Liver (tissue), 7 donors: ENCODE measurements at regions not wholly inside any gene's neighbourhood (a gene's known extent, or its start where the extent isn't known, plus 50 kb on each side); places are given as distances from the start of the nearest gene placed in this dataset.

Experiments used
- DNase-seq: peaks from one replicate; pipeline ENCODE4 v3.0.0-alpha.2; 2017; ENCODE audit warnings: low spot score
- H3K27ac ChIP-seq, 2 donors: one replicate each; pipeline ENCODE4 v1.7.0; 2013; ENCODE audit warnings: inconsistent platforms in 2 of 2, low read length in 2 of 2, control low read depth in 1 of 2, low read depth in 1 of 2, mild to moderate bottlenecking in 1 of 2
- H3K27me3 ChIP-seq, 4 donors: one replicate each; pipeline versions ENCODE4 v1.6.1 to v1.7.0; 2013; ENCODE audit warnings: low read length in 3 of 4, inconsistent platforms in 1 of 4, mild to moderate bottlenecking in 1 of 4, moderate library complexity in 1 of 4; ENCODE audit not compliant: control insufficient read depth in 4 of 4, insufficient read depth in 4 of 4
- H3K36me3 ChIP-seq, 4 donors: one replicate each; pipeline versions ENCODE4 v1.6.1 to v1.7.0; 2013; ENCODE audit warnings: low read length in 3 of 4, mild to moderate bottlenecking in 3 of 4, low read depth in 1 of 4, moderate library complexity in 1 of 4; ENCODE audit not compliant: control insufficient read depth in 4 of 4, insufficient read depth in 3 of 4
- H3K4me1 ChIP-seq, 4 donors: one replicate each; pipeline versions ENCODE4 v1.6.1 to v1.7.0; 2013; ENCODE audit warnings: low read length in 3 of 4, mild to moderate bottlenecking in 3 of 4, moderate library complexity in 1 of 4; ENCODE audit not compliant: control insufficient read depth in 4 of 4, insufficient read depth in 4 of 4
- H3K4me3 ChIP-seq, 3 donors: one replicate each; pipeline versions ENCODE4 v1.6.1 to v1.7.0; 2013; ENCODE audit warnings: low read length in 3 of 3, control low read depth in 1 of 3, low read depth in 1 of 3, mild to moderate bottlenecking in 1 of 3
- H3K9ac ChIP-seq, 2 donors: one replicate each; pipeline ENCODE4 v1.7.0; 2013; ENCODE audit warnings: low read length in 2 of 2, mild to moderate bottlenecking in 2 of 2, moderate library complexity in 2 of 2, control low read depth in 1 of 2, low read depth in 1 of 2
- H3K9me3 ChIP-seq, 4 donors: one replicate each; pipeline versions ENCODE4 v1.6.1 to v1.7.0; 2013; ENCODE audit warnings: low read length in 3 of 4; ENCODE audit not compliant: control insufficient read depth in 4 of 4
- EGR1 ChIP-seq, 2 donors: IDR thresholded peaks; 2 replicates each; pipeline ENCODE4 v1.6.1; 2016 to 2018; ENCODE audit warnings: antibody characterized with exemption in 2 of 2, low read depth in 2 of 2
- FOXA1 ChIP-seq: IDR thresholded peaks from 2 replicates; pipeline ENCODE4 v1.6.1; 2016; ENCODE audit warnings: antibody characterized with exemption
- FOXA2 ChIP-seq: IDR thresholded peaks from 2 replicates; pipeline ENCODE4 v1.6.1; 2016; ENCODE audit warnings: antibody characterized with exemption
- GABPA ChIP-seq, 2 donors: IDR thresholded peaks in 1 of 2; conservative IDR thresholded peaks in 1 of 2; 2 replicates each; pipeline ENCODE4 v1.6.1; 2016; ENCODE audit warnings: antibody characterized with exemption in 2 of 2, mild to moderate bottlenecking in 1 of 2, moderate library complexity in 1 of 2
- HNF4A ChIP-seq, 2 donors: conservative IDR thresholded peaks; 2 replicates each; pipeline ENCODE4 v1.6.1; 2016; ENCODE audit warnings: antibody characterized with exemption in 2 of 2, mild to moderate bottlenecking in 2 of 2
- HNF4G ChIP-seq: IDR thresholded peaks from 2 replicates; pipeline ENCODE4 v1.6.1; 2016; ENCODE audit warnings: antibody characterized with exemption
- JUND ChIP-seq, 2 donors: IDR thresholded peaks; 2 replicates each; pipeline ENCODE4 v1.6.1; 2016; ENCODE audit warnings: antibody characterized with exemption in 2 of 2
- MAX ChIP-seq: IDR thresholded peaks from 2 replicates; pipeline ENCODE4 v1.6.1; 2016; ENCODE audit warnings: antibody characterized with exemption
- NR2F2 ChIP-seq: IDR thresholded peaks from 2 replicates; pipeline ENCODE4 v1.6.1; 2016; ENCODE audit warnings: antibody characterized with exemption
- RAD21 ChIP-seq, 2 donors: IDR thresholded peaks; 2 replicates each; pipeline ENCODE4 v1.6.1; 2016; ENCODE audit warnings: antibody characterized with exemption in 2 of 2, mild to moderate bottlenecking in 2 of 2
- RXRA ChIP-seq, 2 donors: IDR thresholded peaks; 2 replicates each; pipeline ENCODE4 v1.6.1; 2017 to 2018; ENCODE audit warnings: antibody characterized with exemption in 2 of 2, mild to moderate bottlenecking in 1 of 2
- SP1 ChIP-seq: IDR thresholded peaks from 2 replicates; pipeline ENCODE4 v1.6.1; 2018; ENCODE audit warnings: antibody characterized with exemption, mild to moderate bottlenecking
- TAF1 ChIP-seq: conservative IDR thresholded peaks from 2 replicates; pipeline ENCODE4 v1.6.1; 2016; ENCODE audit warnings: antibody characterized with exemption, mild to moderate bottlenecking
- YY1 ChIP-seq: IDR thresholded peaks from 2 replicates; pipeline ENCODE4 v1.6.1; 2016; ENCODE audit warnings: antibody characterized with exemption, mild to moderate bottlenecking
- ZBTB33 ChIP-seq: IDR thresholded peaks from 2 replicates; pipeline ENCODE4 v1.6.1; 2016; ENCODE audit warnings: antibody characterized with exemption
- WGBS: extraction: QIAGEN DNeasy Blood & Tissue Kit; methylation state at CpG from one replicate; pipeline ENCODE4 v1.1.7; 2013; 5-methylcytosine and 5-hydroxymethylcytosine counted together
- TF ChIP-seq, protein P1 (sequence below): IDR thresholded peaks from 2 replicates; pipeline ENCODE4 v1.6.1; 2016; ENCODE audit warnings: antibody characterized with exemption, mild to moderate bottlenecking
- TF ChIP-seq, protein P2 (sequence below): IDR thresholded peaks from 2 replicates; pipeline ENCODE4 v1.6.1; 2016; ENCODE audit warnings: antibody characterized with exemption
- donor health status: healthy.
- donor health status: healthy.
- donor health status: healthy.
- donor health status: healthy.

DNA sequence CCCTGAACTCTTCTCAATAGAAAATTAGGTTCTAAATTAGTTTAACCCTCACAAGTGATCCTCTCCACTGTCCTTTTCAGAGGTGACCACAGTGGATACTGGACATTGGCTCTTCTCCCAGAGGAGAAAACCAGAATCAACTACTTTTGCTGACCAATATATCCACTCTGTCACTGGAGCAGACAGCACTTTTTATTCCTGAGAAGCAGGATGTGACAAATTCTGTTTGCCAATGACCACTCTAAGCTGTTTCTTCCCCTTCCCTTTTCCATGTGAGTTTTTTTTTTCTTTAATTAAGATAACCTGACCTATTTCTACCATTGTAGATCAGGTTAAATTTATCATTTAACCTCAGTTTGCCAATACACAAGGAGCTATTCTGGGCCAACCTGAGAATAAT lies 79.7 kb upstream of the ZNF280D start:
- H3K27ac ChIP-seq, result no peak overlapping the region
- H3K4me3 ChIP-seq, result no peak overlapping the region
- H3K4me1 ChIP-seq, result peaks cover 0 to 9% (median 8%) of the 10 kb centered on the region in 4 donors
- TF ChIP-seq GABPA (IDR thresholded peaks at IDR 0.05 in 1 of 2, conservative IDR thresholded peaks at IDR 0.05 in 1 of 2) (no peak), RAD21 (IDR thresholded peaks at IDR 0.05) (no peak), MAX (no peak), YY1 (no peak), HNF4A (conservative IDR thresholded peaks at IDR 0.05) (no peak), ZBTB33 (no peak), SP1 (no peak), JUND (IDR thresholded peaks at IDR 0.05) (no peak), HNF4G (no peak), FOXA2 (no peak), EGR1 (IDR thresholded peaks at IDR 0.05; ENCODE audit: low read depth in 2 of 2) (no peak), FOXA1 (no peak), TAF1 (no peak), NR2F2 (no peak)
- TF ChIP-seq, protein P1, sequence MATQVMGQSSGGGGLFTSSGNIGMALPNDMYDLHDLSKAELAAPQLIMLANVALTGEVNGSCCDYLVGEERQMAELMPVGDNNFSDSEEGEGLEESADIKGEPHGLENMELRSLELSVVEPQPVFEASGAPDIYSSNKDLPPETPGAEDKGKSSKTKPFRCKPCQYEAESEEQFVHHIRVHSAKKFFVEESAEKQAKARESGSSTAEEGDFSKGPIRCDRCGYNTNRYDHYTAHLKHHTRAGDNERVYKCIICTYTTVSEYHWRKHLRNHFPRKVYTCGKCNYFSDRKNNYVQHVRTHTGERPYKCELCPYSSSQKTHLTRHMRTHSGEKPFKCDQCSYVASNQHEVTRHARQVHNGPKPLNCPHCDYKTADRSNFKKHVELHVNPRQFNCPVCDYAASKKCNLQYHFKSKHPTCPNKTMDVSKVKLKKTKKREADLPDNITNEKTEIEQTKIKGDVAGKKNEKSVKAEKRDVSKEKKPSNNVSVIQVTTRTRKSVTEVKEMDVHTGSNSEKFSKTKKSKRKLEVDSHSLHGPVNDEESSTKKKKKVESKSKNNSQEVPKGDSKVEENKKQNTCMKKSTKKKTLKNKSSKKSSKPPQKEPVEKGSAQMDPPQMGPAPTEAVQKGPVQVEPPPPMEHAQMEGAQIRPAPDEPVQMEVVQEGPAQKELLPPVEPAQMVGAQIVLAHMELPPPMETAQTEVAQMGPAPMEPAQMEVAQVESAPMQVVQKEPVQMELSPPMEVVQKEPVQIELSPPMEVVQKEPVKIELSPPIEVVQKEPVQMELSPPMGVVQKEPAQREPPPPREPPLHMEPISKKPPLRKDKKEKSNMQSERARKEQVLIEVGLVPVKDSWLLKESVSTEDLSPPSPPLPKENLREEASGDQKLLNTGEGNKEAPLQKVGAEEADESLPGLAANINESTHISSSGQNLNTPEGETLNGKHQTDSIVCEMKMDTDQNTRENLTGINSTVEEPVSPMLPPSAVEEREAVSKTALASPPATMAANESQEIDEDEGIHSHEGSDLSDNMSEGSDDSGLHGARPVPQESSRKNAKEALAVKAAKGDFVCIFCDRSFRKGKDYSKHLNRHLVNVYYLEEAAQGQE, result no peak
- TF ChIP-seq, protein P2, sequence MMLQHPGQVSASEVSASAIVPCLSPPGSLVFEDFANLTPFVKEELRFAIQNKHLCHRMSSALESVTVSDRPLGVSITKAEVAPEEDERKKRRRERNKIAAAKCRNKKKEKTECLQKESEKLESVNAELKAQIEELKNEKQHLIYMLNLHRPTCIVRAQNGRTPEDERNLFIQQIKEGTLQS, result no peak
- no peak for DNase-seq
- H3K9ac ChIP-seq, result no peak overlapping the region
- no peaks in the 10 kb centered on the region for H3K36me3 ChIP-seq
- H3K9me3 ChIP-seq, result peaks cover 0 to 11% (median 3%) of the 10 kb centered on the region in 4 donors
- no peaks in the 10 kb centered on the region for H3K27me3 ChIP-seq

DNA sequence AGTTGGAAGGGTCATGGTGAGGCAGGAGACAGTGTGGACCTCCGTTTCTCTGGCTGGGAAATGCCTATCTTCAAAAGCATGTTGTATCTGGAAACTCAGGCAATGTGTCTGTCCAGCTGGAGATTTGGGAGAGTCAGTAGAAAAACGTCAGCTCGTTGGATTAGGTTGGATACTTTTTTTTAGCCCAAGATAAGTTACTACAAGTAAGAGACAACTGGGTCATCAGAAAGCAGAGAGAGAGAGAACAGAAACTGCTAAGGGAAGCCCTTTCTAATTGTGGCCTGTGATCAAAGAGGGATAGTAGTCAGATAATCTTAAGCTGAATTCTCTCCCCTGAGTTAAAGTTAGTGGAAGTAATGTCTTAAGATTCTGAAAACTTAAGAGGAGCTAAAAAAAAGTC lies 78.9 kb upstream of the ZNF280D start:
- no peaks in the 10 kb centered on the region for H3K27me3 ChIP-seq
- H3K9me3 ChIP-seq, result peaks cover 0 to 15% (median 5%) of the 10 kb centered on the region in 4 donors
- no peak for DNase-seq
- no peaks in the 10 kb centered on the region for H3K36me3 ChIP-seq
- TF ChIP-seq, protein P1, result no peak
- TF ChIP-seq GABPA (IDR thresholded peaks at IDR 0.05 in 1 of 2, conservative IDR thresholded peaks at IDR 0.05 in 1 of 2) (no peak), EGR1 (IDR thresholded peaks at IDR 0.05; ENCODE audit: low read depth in 2 of 2) (no peak), ZBTB33 (no peak), HNF4G (no peak), RAD21 (IDR thresholded peaks at IDR 0.05) (no peak), RXRA (IDR thresholded peaks at IDR 0.05) (no peak), TAF1 (no peak), MAX (no peak), FOXA1 (no peak), JUND (IDR thresholded peaks at IDR 0.05) (no peak), FOXA2 (no peak), HNF4A (conservative IDR thresholded peaks at IDR 0.05) (no peak), SP1 (no peak)
- H3K4me1 ChIP-seq, result peaks cover 0 to 9% (median 8%) of the 10 kb centered on the region in 4 donors
- 70% methylated on average over 3 of the region's 3 CpGs for WGBS
- H3K9ac ChIP-seq, result no peak overlapping the region
- H3K27ac ChIP-seq, result no peak overlapping the region
- H3K4me3 ChIP-seq, result no peak overlapping the region
